ENCODE measurements at regions not wholly inside any gene's neighbourhood (a gene's known extent, or its start where the extent isn't known, plus 50 kb on each side); places are given as distances from the start of the nearest gene placed in this dataset.

GRCh38 chr6:8686077-8686476, 250.7 kb upstream of the SLC35B3 start:
- POLR2A ChIA-PET (ENCODE audit: low non-redundant PET) = no interaction called here
- Histone ChIP-seq H3K4me3 (ENCODE audit: low read depth, low read length, poor library complexity, severe bottlenecking) (no peak overlapping the region), H3K27me3 (replicated peaks; ENCODE audit: insufficient read depth, low read depth, low read length, poor library complexity) (no peaks in the 10 kb centered on the region), H3K27ac (ENCODE audit: low read depth, low read length, poor library complexity, severe bottlenecking) (no peak overlapping the region), H3K36me3 (ENCODE audit: insufficient read depth, low read length, poor library complexity, severe bottlenecking) (no peaks in the 10 kb centered on the region), H3K4me1 (ENCODE audit: insufficient read depth, low read length, poor library complexity, severe bottlenecking) (no peaks in the 10 kb centered on the region), H3K9me3 (ENCODE audit: low read depth, low read length, poor library complexity, severe bottlenecking) (no peaks in the 10 kb centered on the region)
- CTCF ChIA-PET = no interaction called here
- intact Hi-C loops (cut with micrococcal nuclease; ENCODE audit: unreplicated experiment) = no loop called here
- TF ChIP-seq, protein P1, sequence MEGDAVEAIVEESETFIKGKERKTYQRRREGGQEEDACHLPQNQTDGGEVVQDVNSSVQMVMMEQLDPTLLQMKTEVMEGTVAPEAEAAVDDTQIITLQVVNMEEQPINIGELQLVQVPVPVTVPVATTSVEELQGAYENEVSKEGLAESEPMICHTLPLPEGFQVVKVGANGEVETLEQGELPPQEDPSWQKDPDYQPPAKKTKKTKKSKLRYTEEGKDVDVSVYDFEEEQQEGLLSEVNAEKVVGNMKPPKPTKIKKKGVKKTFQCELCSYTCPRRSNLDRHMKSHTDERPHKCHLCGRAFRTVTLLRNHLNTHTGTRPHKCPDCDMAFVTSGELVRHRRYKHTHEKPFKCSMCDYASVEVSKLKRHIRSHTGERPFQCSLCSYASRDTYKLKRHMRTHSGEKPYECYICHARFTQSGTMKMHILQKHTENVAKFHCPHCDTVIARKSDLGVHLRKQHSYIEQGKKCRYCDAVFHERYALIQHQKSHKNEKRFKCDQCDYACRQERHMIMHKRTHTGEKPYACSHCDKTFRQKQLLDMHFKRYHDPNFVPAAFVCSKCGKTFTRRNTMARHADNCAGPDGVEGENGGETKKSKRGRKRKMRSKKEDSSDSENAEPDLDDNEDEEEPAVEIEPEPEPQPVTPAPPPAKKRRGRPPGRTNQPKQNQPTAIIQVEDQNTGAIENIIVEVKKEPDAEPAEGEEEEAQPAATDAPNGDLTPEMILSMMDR (conservative IDR thresholded peaks at IDR 0.05; ENCODE audit: low read depth, low read length) = no peak
- TF ChIP-seq EZH2 (IDR thresholded peaks at IDR 0.05; ENCODE audit: borderline replicate concordance, low read depth, low read length, poor library complexity, severe bottlenecking) = no peak
- no TSS peak for BruUV-seq (replicated peaks)
- DNase-seq (ENCODE audit: low spot score) = no peak

- no peak for DNase-seq (ENCODE audit: low spot score)
- no peak overlapping the region for H3K27ac ChIP-seq (ENCODE audit: low read depth, low read length, poor library complexity, severe bottlenecking)
- intact Hi-C loops (cut with micrococcal nuclease; ENCODE audit: unreplicated experiment) = no loop called here
- no peak for TF ChIP-seq EZH2 (IDR thresholded peaks at IDR 0.05; ENCODE audit: borderline replicate concordance, low read depth, low read length, poor library complexity, severe bottlenecking)
- TF ChIP-seq, protein P1 (conservative IDR thresholded peaks at IDR 0.05; ENCODE audit: low read depth, low read length) = no peak
- H3K4me3 ChIP-seq (ENCODE audit: low read depth, low read length, poor library complexity, severe bottlenecking) = no peak overlapping the region
- H3K36me3 ChIP-seq (ENCODE audit: insufficient read depth, low read length, poor library complexity, severe bottlenecking) = no peaks in the 10 kb centered on the region
- H3K9me3 ChIP-seq (ENCODE audit: low read depth, low read length, poor library complexity, severe bottlenecking) = no peaks in the 10 kb centered on the region
- no TSS peak for BruUV-seq (replicated peaks)
- POLR2A ChIA-PET (ENCODE audit: low non-redundant PET) = no interaction called here
- CTCF ChIA-PET = no interaction called here
- H3K4me1 ChIP-seq (ENCODE audit: insufficient read depth, low read length, poor library complexity, severe bottlenecking) = no peaks in the 10 kb centered on the region
- no peaks in the 10 kb centered on the region for H3K27me3 ChIP-seq (replicated peaks; ENCODE audit: insufficient read depth, low read depth, low read length, poor library complexity)
Measured at GRCh38 chr6:8683204-8683603, 247.9 kb upstream of the SLC35B3 start.

GRCh38 chr6:8679823-8680222, 244.5 kb upstream of the SLC35B3 start:
- Histone ChIP-seq H3K27ac (ENCODE audit: low read depth, low read length, poor library complexity, severe bottlenecking) (no peak overlapping the region), H3K27me3 (replicated peaks; ENCODE audit: insufficient read depth, low read depth, low read length, poor library complexity) (no peaks in the 10 kb centered on the region), H3K9me3 (ENCODE audit: low read depth, low read length, poor library complexity, severe bottlenecking) (no peaks in the 10 kb centered on the region), H3K4me1 (ENCODE audit: insufficient read depth, low read length, poor library complexity, severe bottlenecking) (no peaks in the 10 kb centered on the region), H3K4me3 (ENCODE audit: low read depth, low read length, poor library complexity, severe bottlenecking) (no peak overlapping the region), H3K36me3 (ENCODE audit: insufficient read depth, low read length, poor library complexity, severe bottlenecking) (no peaks in the 10 kb centered on the region)
- DNase-seq (ENCODE audit: low spot score) = no peak
- ChIA-PET CTCF (no interaction called here), POLR2A (ENCODE audit: low non-redundant PET) (no interaction called here)
- no TSS peak for BruUV-seq (replicated peaks)
- intact Hi-C loops (cut with micrococcal nuclease; ENCODE audit: unreplicated experiment) = no loop called here
- no peak for TF ChIP-seq EZH2 (IDR thresholded peaks at IDR 0.05; ENCODE audit: borderline replicate concordance, low read depth, low read length, poor library complexity, severe bottlenecking)
- TF ChIP-seq, protein P1 (conservative IDR thresholded peaks at IDR 0.05; ENCODE audit: low read depth, low read length) = no peak

Measured in A673 (cell line).